H1 (cell line): ENCODE measurements at regions not wholly inside any gene's neighbourhood (a gene's known extent, or its start where the extent isn't known, plus 50 kb on each side); places are given as distances from the start of the nearest gene placed in this dataset.

Source experiments
- CREB1 ChIP-seq: IDR thresholded peaks from 2 replicates; pipeline ENCODE4 v1.6.1; 2012; ENCODE audit warnings: inconsistent platforms
- CTBP2 ChIP-seq: IDR thresholded peaks from 2 replicates; pipeline ENCODE4 v1.7.0; 2011; ENCODE audit warnings: borderline replicate concordance, mild to moderate bottlenecking, moderate library complexity, mixed read lengths, low read length; ENCODE audit not compliant: insufficient read depth, insufficient read length
- SAP30 ChIP-seq: fragments of 300-600 bp; sonication (generic); IDR thresholded peaks from 2 replicates; pipeline ENCODE4 v1.7.1; 2012; ENCODE audit warnings: low read length, moderate library complexity, mild to moderate bottlenecking, inconsistent platforms; ENCODE audit not compliant: insufficient read depth, insufficient replicate concordance

DNA sequence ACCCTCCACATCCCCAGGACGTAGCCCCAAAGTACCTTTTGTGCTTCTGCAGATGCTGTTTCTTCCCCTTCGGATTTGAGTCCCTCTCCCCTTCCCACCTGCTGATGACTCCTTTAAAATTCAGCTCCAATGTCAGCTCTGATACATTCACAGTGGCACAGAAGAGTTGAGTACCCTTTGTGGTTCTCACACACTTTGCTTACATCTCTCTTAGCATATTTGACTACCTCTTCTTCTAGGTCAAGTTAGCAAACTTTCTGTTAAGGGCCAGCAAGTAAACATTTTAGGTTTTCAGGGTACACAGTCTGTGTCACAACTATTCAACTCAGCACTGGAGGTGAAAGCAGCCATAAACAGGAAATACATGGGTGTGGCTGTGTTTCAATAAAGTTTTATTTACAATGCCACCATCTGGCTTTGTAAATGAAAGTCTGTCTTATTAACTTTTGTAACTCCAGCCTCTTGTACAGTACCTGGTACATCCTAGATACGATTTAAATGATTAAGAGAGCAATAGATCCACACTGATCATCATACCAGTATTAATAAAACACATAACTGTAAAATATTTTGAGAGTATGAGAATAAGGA, 161.7 kb downstream of the SOX9 start (continued):
- TF ChIP-seq SAP30 = no peak
- no peak for TF ChIP-seq CTBP2
- no peak for TF ChIP-seq CREB1
